CD4-positive, alpha-beta T cell treated with Interleukin-4 for 4 hours (primary cell): ENCODE measurements at regions not wholly inside any gene's neighbourhood (a gene's known extent, or its start where the extent isn't known, plus 50 kb on each side); places are given as distances from the start of the nearest gene placed in this dataset.
"Not testable (repeated sequence)": the region's sequence is repeated elsewhere in the genome, so short reads cannot be mapped to it uniquely, and the experiment has no call there.

Experiments
- DNase-seq: peaks from one replicate; pipeline ENCODE4 v3.0.0-alpha.2; 2020

DNA sequence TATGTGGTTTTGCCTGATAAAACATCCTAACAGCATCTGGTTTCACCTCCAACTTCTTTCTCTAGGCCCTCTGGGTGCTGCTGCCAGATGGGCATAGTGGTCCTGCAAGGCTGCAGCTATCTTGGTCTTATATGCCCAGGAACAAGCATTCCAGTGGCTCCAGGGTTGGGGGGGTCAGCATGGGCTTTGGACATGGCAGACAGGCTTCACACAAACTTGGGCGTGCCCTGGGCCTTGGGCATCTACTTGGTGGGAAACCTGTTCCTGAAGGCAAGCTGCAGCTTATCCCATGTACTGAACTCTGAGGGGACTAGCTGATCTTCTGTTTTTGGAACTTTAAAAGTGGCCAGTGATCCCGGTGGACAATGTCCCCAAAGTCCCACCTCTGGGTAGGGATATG is 54.9 kb upstream of the ZNF678 start:
- DNase-seq = no peak

DNA sequence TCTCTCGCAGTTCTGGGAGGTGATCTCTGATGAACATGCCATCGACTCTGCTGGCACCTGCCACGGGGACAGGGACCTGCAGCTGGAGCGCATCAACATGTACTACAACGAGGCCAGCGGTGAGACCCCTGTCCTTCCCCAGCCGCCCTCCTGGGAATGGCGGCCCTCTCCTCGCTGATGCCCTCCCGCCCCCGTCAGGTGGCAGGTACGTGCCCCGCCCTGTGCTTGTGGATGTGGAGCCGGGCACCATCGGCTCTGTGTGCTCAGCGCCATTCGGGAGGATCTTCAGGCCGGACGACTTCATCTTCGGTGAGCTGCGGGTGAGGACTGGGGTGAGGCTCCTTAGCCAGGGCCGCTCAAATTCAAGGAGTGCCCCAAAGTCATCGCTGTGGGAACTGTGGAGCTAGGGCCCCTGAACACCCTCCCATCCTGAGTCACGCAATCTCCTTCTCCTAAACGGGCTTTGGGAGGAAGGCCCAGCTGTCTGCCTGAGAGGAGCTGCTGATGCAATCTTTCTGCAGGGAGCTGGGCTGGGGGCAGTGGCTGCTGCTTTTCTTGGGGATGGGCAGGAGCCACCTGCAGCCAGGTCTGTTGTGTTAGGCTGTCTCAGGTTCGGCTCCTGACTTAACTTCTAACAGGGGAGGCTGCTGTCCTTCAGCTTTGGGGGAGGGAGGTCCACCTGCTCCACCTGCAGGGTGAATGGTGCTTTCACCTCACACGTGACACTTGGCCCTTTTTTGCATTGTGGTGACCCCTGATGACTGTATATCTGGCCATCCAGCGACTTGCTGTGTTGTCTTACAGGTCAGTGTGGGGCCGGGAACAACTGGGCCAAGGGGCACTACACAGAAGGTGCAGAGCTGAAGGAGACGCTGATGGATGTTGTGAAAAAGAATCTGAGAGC is 56.6 kb upstream of the ZNF678 start:
- not testable (repeated sequence) for DNase-seq

DNA sequence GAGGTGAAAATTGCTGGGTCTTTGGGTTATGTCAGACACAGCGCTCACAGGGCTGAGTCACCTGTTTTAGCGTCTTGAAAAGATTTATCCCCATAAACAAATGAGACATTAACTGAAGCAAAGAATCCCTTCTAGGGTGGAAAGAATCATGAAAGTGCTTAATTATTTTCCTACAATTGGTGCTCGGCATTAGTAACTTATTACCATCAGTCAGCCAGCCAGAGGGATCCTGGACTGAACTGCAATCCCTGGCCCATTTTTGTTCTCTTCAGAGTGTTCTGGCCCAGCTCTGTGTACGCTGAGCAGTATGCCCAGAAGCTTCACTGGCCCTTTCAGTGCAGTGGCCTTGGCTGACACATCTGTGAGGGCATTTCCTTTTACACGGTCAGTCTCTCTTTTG is 67.3 kb upstream of the ZNF678 start:
- DNase-seq = not testable (repeated sequence)

DNA sequence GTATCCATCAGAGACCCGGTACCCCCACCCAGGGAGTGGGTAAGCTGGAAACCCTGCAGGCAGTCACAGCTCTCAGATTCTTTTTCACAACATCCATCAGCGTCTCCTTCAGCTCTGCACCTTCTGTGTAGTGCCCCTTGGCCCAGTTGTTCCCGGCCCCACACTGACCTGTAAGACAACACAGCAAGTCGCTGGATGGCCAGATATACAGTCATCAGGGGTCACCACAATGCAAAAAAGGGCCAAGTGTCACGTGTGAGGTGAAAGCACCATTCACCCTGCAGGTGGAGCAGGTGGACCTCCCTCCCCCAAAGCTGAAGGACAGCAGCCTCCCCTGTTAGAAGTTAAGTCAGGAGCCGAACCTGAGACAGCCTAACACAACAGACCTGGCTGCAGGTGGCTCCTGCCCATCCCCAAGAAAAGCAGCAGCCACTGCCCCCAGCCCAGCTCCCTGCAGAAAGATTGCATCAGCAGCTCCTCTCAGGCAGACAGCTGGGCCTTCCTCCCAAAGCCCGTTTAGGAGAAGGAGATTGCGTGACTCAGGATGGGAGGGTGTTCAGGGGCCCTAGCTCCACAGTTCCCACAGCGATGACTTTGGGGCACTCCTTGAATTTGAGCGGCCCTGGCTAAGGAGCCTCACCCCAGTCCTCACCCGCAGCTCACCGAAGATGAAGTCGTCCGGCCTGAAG is 69.3 kb upstream of the ZNF678 start:
- DNase-seq = not testable (repeated sequence)

DNA sequence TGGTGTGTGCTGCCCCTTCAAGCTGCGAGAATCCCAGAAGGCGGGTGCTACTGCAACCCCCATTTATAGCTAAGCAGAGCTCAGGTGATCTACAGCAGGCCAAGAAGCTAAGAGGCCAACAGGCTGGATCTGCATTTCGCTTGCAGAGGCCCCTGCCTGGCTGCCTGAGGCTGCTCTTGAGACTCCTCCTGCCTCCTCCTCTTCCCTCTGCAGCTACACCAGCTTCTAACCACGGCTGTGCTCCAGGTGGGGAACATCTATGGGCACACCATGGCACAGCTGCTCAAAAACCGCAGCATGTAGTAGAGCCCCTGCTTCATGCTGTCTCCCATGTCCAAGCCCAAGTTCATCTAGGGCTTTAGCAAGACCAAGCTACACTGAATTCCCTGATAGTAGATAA is 72.9 kb upstream of the ZNF678 start:
- no peak for DNase-seq

DNA sequence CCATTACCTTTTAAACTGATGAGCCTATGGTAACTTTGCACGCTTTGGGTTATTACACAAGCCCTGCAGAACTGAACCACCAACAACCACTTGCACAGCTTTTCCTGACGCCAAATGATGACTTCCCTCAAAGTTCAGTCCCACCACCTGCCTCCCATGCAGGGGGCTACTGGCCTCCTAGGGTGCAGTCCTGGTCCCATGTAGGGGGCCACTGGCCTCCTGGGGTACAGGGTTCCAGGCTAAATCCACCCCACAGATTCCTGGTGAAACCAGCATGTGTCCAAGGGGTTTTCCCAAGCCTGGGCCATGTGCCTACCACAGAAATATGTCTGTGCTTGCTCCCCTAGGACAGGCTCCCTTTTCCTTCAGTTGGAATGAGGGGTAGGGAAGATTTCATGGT is 73.4 kb upstream of the ZNF678 start:
- DNase-seq = no peak

DNA sequence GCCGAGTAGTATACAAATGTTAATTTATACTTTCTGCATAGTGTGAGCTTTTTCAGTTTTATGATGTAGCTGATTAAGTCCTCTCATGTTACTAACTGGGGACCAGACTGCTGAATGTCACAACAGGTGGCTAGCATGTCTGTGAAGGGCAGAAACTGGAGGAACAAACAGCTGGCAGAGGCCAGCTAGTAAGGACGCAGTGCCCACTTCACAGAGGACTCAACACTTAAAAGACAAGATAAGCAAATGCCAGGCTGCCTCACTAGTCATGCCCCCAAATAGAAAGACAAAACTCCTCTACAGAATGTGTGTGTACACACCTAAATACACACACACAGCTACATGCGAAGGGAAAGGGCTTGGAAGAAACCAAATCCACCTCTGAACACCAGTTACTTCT is 73.8 kb upstream of the ZNF678 start:
- no peak for DNase-seq

DNA sequence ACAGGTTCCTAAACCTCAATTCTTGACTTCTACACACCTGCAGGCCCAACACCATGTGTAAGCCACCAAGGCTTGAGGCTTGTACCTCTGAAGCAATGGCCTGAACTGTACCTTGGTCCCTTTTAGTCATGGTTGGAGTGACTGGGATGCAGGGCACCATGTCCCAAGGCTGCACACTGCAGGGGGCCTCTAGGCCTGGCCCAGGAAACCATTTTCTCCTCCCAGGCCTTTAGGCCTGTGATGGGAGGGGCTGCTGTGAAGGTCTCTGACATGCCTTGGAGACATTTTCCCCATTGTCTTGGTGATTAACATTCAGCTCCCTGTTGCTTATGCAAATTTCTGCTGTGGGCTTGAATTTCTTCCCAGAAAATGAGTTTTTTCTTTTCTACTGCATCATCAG is 75.8 kb upstream of the ZNF678 start:
- DNase-seq = no peak

DNA sequence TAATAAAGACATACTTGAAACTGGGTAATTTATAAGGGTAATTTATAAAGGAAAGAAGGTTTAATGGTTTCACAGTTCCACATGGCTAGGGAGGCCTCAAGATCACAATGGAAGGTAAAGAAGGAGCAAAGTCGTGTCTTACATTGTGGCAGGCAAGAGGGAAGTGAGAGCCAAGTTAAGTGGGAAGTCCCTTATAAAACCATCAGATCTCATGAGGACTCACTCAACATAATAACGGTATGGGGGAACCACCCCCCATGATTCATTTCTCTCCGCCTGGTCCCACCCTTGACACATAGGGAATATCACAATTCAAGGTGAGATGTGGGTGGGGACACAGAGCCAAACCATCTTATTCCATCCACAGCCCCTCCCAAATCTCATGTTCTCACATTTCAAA is 76.8 kb upstream of the ZNF678 start:
- DNase-seq = no peak

DNA sequence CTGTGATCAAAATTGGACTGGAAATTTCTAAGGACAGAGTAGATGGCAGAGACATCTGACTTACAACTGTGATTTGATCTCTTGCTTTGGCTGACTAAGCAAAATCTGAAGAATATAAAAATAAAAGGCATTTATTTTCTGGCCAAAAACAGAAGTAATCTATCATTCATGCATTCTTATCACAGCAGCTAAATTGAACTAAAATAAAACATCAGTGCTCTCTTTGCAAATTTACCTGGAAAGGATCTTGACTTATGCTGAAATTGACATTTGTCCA is 81.4 kb upstream of the ZNF678 start:
- DNase-seq = no peak

DNA sequence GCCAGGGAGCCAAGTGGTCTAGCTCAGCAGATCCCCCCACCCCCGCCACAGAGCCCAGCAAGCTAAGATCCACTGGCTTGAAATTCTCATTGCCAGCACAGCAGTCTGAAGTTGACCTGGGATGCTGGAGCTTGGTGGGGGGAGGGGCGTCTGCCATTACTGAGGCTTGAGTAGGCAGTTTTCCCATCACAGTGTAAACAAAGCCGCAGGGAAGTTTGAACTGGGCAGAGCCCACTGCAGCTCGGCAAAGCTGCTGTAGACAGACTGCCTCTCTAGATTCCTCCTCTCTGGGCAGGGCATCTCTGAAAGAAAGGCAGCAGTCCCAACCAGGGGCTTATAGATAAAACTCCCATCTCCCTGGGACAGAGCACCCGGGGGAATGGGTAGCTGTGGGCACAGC is 89.3 kb upstream of the ZNF678 start:
- DNase-seq = not testable (repeated sequence)

DNA sequence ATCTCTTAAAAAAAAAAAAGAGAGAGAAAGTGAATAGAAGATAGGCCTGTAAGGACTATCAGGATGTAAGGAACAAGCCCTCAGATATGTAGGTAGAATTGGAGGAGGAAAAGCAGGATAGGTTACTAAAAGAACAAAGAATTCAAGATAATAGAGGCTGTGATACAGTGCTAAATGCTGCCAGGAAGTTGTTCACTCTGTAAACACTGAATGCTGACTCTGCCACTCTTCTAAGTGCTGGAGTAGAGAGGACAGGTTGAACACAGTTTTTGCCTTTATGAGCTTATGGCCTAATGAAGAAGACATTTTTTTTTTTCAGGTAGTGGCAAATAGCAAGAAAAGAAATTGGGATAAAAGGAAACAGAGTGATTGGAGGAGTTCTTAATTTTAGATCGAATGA is 90.6 kb upstream of the ZNF678 start:
- DNase-seq = no peak

DNA sequence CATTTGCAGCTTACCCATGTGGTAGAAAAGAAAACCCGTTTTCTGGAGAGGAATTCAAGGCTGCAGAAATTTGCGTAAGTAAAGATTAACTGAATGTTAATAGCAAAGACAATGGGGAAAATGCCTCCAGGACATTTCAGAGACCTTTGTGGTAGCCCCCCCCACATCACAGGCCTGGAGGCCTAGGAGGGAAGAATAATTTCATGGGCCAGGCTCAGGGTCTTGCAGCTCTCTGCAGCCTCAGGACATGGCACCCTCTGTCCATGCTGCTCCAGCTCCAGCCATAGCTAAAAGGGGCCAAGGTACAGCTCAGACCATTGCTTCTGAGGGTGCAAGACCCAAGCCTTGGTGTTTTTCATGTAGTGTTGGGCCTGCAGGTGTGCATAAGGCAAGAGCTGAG is 92.7 kb upstream of the ZNF678 start:
- DNase-seq = no peak

DNA sequence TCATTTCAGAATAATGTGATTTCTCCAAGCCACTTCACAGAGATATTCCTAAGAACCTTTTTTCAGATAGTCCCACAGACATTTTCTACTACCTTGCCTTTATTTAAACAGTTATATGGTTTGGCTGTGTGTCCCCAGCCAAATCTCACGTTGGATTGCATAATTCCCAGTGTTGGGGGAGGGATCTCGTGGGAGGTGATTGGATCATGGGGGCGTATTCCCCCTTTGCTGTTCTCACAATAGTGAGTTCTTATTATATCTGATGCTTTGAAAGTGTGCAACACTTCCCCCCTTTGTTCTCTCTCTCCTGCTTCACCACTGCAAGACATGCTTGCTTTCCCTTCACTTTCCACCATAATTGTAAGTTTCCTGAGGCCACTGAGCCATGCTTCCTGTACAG is 93.6 kb upstream of the ZNF678 start:
- no peak for DNase-seq

DNA sequence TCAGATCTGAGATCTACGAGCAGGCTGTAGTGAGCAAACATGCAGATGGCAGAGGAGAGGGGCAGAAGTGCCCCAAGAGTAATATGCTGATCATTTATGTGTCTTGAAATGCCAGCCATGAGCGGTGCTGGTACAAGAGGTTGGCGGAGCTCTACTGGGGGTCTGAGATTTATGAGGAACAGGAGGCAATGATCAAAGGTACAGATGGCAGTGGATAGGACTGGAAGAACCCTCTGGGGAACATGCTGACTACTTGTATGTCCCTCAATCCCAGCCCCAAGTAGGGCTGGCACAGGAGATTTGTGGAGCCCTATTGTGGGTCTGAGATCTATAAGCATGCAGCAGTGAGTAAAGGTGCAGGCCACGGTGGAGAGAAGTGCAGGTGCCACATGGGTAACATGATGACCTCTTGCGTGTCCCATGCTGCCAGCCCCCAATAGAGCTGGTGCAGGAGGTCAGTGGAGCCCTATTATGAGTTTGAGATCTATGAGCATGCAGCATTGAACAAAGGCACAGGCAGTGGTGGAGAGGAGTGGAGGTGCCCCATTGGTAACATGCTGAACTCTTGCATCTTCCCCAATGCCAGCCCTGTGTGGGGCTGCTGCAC is 97.2 kb upstream of the ZNF678 start:
- DNase-seq = no peak

DNA sequence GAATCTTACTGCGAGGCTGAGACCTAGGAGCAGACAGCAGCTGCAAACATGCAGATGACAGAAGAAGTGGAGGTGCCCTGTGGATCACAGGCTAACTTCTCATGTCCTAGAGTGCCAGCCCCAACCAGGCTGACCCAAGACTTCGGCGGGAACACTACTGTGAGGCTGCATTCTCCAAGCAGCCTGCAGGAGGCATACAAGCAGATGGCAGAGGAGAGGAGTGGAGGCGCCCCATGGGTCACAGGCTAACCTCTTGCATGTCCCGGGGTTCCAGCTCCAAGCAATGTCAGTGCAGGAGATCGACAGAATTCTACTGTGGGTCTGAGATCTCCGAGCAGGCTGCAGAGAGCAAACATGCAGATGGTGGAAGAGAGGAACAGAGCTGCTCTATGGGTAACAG is 98.1 kb upstream of the ZNF678 start:
- DNase-seq = no peak

DNA sequence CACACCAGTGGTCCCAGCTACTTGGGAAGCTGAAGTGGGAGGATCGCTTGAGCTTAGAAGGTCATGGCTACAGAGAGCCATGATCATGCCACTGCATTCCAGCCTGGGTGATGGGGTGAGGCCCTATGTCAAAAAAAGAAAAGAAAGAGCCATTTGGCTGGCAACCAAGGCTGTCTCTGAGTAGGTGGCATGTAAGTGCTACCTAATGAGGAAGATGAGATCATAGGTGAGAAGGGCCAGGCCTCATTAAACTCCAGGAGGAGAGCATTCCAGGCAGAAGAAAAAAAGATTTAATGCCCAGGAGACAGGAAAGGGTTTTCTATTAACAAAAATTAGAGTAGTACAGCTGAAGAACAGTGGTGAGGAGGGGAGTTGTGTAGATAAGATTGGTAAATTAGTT is 103.4 kb upstream of the ZNF678 start:
- no peak for DNase-seq

DNA sequence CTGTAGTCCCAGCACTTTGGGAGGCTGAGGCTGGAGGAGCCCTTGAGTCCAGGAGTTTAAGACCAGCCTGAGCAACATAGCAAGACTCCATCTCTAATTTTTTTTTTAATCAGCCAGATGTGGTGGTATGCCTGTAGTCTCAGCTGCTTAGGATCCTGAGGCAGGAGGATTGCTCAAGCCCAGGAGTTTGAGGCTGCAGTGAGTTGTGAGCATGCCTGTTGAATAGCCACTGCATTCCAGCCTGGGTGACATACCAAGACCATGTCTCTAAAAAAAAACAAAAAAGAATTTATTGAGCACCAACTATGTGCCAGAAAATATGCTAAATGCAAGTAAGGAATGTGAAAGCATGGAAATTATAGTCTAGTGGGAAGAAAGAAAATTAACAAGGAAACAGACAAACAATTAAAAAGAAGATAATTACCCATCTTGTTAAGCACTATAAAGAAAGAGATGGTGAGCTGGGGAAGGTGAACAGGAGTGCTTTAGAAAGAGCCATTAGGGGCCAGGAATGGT is 104.0 kb upstream of the ZNF678 start:
- DNase-seq = no peak

DNA sequence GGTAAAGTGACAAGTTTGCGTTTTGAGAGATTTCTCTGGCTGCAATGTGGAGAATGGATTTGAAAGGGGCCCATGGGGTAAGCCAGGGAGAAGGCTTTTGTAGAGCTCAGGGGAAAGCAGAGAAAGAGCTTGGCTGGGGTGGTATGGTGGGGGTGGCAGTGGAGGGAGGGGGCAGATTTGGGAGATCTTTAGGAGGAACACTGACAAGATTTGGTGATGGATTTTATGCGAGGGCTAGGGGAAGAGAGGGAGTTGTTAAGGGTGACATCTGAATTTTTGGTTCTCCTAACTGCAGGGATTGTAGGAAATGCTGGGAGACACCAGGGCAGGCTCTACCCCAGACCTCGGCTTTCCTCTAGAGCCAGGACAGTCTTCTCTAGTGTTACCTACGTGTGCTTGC is 108.7 kb upstream of the ZNF678 start:
- no peak for DNase-seq

DNA sequence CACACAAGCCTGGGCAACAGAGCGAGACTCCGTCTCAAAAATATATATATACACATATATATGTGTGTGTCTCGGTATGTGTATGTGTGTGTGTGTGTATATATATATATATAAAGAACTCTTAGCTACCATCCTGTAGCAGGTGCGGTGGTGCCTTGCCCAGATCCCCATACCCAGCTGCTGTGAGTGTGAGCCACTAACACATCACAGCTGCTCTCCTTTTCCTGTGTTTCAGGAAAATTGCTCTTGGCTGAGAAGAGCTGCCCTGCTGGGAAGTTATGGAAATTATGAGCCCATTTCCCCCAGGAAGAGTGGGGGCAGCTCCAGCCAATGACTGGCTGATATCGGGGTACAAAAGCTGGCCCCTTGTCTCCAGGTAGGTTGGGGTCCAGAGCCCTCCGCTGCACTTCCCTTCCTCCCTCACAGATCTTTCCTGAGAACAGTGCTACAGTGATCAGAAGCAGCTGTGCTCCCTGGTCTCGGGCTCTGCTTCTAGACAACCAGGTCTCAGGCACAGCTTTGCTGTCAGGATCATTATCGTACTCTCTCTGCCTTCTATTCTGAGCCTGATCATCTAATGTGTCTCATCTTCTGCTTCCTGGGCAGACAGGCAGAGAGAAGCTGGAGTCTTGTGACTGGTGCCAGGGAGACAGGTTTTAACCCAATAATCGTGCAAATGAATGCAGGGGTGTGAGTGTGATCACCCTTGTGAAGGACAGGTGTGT is 109.6 kb upstream of the ZNF678 start:
- DNase-seq = no peak

DNA sequence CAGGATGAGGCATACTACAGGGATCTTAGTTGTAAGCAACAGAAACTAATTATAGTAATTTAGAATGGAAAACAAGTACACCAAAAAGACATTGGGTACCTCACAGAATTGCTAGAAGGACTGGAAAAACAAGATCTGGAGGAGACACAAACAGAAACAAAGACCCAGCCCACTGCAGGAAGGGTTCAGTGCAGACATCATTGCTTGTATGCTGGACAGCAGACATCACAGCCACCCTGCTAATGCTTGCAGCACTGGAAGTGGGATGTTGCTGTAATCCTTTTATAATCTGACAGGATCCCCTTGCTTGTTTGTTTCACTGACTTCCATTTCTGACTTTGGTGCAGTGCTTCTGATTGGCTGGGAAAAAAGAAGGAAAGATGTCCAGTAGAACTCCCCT is 111.4 kb upstream of the ZNF678 start:
- DNase-seq = no peak

DNA sequence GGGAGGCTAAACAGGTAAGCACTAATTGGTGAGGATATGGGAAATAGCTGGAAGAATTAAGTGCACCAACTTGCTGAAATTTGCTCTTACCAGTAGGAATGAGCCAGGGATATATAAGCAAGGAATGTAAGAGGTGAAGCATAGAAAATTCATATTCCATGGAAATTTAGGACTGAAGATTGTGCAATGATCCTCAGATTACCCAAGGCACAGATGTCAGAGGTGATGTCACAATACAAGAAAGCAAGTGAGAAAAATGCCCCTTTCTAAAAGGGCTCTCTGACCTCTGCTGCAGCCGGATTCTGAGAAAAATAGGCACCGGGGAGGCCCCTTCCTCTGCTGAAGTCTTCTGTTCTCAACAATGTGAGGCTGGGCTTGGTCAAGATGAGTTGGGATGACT is 112.3 kb upstream of the ZNF678 start:
- DNase-seq = no peak

DNA sequence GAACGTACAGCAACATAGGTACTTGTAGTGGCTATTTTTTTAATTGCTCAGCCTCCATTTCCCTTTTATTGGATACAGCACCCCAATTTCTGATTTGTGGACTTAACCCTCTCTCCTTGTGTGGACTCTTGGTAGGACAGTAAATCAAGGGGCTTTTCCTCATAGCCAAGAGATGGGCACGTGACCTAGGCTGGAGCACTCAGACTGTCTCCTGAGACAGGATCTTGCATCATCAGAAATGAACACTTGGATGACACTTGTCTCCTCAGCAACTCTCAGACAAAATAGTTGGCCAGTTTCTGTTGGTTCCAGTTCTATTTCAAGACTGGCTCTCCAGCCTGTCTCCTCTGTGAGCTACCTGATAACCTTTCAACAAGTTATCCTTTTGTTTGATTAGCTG is 112.9 kb upstream of the ZNF678 start:
- DNase-seq = no peak
